HEK293 (cell line): ENCODE measurements at regions not wholly inside any gene's neighbourhood (a gene's known extent, or its start where the extent isn't known, plus 50 kb on each side); places are given as distances from the start of the nearest gene placed in this dataset.
A peak's percentile ranks its signal among the peaks of the same experiment; 100 is the strongest.

Source experiments
- BCL11A ChIP-seq: fragments of 450-650 bp; formaldehyde crosslinking; IDR thresholded peaks from 2 replicates; pipeline ENCODE4 v1.5.1; 2016; ENCODE audit warnings: low read depth, missing biosample characterization, missing genetic modification characterization
- GLIS1 ChIP-seq: fragments of 450-650 bp; formaldehyde crosslinking; IDR thresholded peaks from 2 replicates; pipeline ENCODE4 v1.5.1; 2016; ENCODE audit warnings: missing biosample characterization, missing genetic modification characterization
- HIC1 ChIP-seq: fragments of 450-650 bp; formaldehyde crosslinking; IDR thresholded peaks from 2 replicates; pipeline ENCODE4 v1.5.1; 2016; ENCODE audit warnings: missing biosample characterization, missing genetic modification characterization
- HOXD13 ChIP-seq: sonication (generic); formaldehyde crosslinking; IDR thresholded peaks from 2 replicates; pipeline ENCODE4 v1.8.0; 2022; ENCODE audit warnings: missing genetic modification reagents, borderline replicate concordance
- OSR2 ChIP-seq: fragments of 450-650 bp; formaldehyde crosslinking; IDR thresholded peaks from 2 replicates; pipeline ENCODE4 v1.5.1; 2016; ENCODE audit warnings: missing biosample characterization, missing genetic modification characterization
- TSHZ1 ChIP-seq: fragments of 450-650 bp; formaldehyde crosslinking; IDR thresholded peaks from 2 replicates; pipeline ENCODE4 v1.5.1; 2016; ENCODE audit warnings: missing biosample characterization, missing genetic modification characterization, borderline replicate concordance
- ZBTB17 ChIP-seq: fragments of 450-650 bp; formaldehyde crosslinking; IDR thresholded peaks from 2 replicates; pipeline ENCODE4 v1.5.1; 2016; ENCODE audit warnings: missing biosample characterization, missing genetic modification characterization
- ZBTB21 ChIP-seq: fragments of 450-650 bp; formaldehyde crosslinking; IDR thresholded peaks from 2 replicates; pipeline ENCODE4 v1.5.1; 2017; ENCODE audit warnings: missing biosample characterization, missing genetic modification characterization
- ZFHX2 ChIP-seq: fragments of 450-650 bp; formaldehyde crosslinking; conservative IDR thresholded peaks from 2 replicates; pipeline ENCODE4 v1.5.1; 2016; ENCODE audit warnings: missing biosample characterization, missing genetic modification characterization
- ZFP3 ChIP-seq: fragments of 450-650 bp; formaldehyde crosslinking; IDR thresholded peaks from 2 replicates; pipeline ENCODE4 v1.5.1; 2016; ENCODE audit warnings: low read depth, missing biosample characterization, missing genetic modification characterization
- ZNF112 ChIP-seq: fragments of 450-650 bp; formaldehyde crosslinking; IDR thresholded peaks from 2 replicates; pipeline ENCODE4 v1.5.0; 2017; ENCODE audit warnings: missing biosample characterization, missing genetic modification characterization
- ZNF133 ChIP-seq: fragments of 450-650 bp; formaldehyde crosslinking; IDR thresholded peaks from 2 replicates; pipeline ENCODE4 v1.5.1; 2016; ENCODE audit warnings: missing biosample characterization, missing genetic modification characterization
- ZNF223 ChIP-seq: fragments of 450-650 bp; formaldehyde crosslinking; IDR thresholded peaks from 2 replicates; pipeline ENCODE4 v1.5.1; 2016; ENCODE audit warnings: missing biosample characterization, missing genetic modification characterization
- ZNF248 ChIP-seq: fragments of 450-650 bp; formaldehyde crosslinking; IDR thresholded peaks from 2 replicates; pipeline ENCODE4 v1.5.1; 2017; ENCODE audit warnings: missing biosample characterization, missing genetic modification characterization
- ZNF341 ChIP-seq: fragments of 450-650 bp; formaldehyde crosslinking; IDR thresholded peaks from 2 replicates; pipeline ENCODE4; 2016; ENCODE audit warnings: low read depth, missing biosample characterization, missing genetic modification characterization
- ZNF354C ChIP-seq: fragments of 450-650 bp; formaldehyde crosslinking; IDR thresholded peaks from 2 replicates; pipeline ENCODE4 v1.5.1; 2016; ENCODE audit warnings: missing biosample characterization, missing genetic modification characterization, low read depth, borderline replicate concordance
- ZNF37A ChIP-seq: fragments of 450-650 bp; IDR thresholded peaks from 2 replicates; pipeline ENCODE4 v1.5.1; 2018; ENCODE audit warnings: missing biosample characterization, missing genetic modification characterization
- ZNF513 ChIP-seq: fragments of 450-650 bp; IDR thresholded peaks from 2 replicates; pipeline ENCODE4 v1.5.1; 2018; ENCODE audit warnings: missing biosample characterization, missing genetic modification characterization
- ZNF548 ChIP-seq: fragments of 450-650 bp; formaldehyde crosslinking; IDR thresholded peaks from 2 replicates; pipeline ENCODE4 v1.5.1; 2016; ENCODE audit warnings: missing biosample characterization, missing genetic modification characterization
- ZNF558 ChIP-seq: fragments of 450-650 bp; formaldehyde crosslinking; IDR thresholded peaks from 2 replicates; pipeline ENCODE4 v1.5.1; 2016; ENCODE audit warnings: missing biosample characterization, missing genetic modification characterization
- ZNF561 ChIP-seq: fragments of 450-650 bp; IDR thresholded peaks from 2 replicates; pipeline ENCODE4 v1.5.1; 2018; ENCODE audit warnings: missing biosample characterization, missing genetic modification characterization, borderline replicate concordance
- ZNF600 ChIP-seq: fragments of 450-650 bp; formaldehyde crosslinking; IDR thresholded peaks from 2 replicates; pipeline ENCODE4 v1.5.1; 2016; ENCODE audit warnings: missing biosample characterization, missing genetic modification characterization
- ZNF701 ChIP-seq: fragments of 450-650 bp; formaldehyde crosslinking; IDR thresholded peaks from 2 replicates; pipeline ENCODE4 v1.5.1; 2016; ENCODE audit warnings: missing biosample characterization, missing genetic modification characterization
- ZNF777 ChIP-seq: fragments of 450-650 bp; formaldehyde crosslinking; IDR thresholded peaks from 2 replicates; pipeline ENCODE4 v1.5.1; 2017; ENCODE audit warnings: missing biosample characterization, missing genetic modification characterization, borderline replicate concordance
- ZNF843 ChIP-seq: fragments of 450-650 bp; formaldehyde crosslinking; IDR thresholded peaks from 2 replicates; pipeline ENCODE4 v1.5.1; 2016; ENCODE audit warnings: missing biosample characterization, missing genetic modification characterization
- ZSCAN16 ChIP-seq: fragments of 450-650 bp; formaldehyde crosslinking; IDR thresholded peaks from 2 replicates; pipeline ENCODE4 v1.5.1; 2016; ENCODE audit warnings: missing biosample characterization, missing genetic modification characterization
- ZSCAN23 ChIP-seq: fragments of 450-650 bp; formaldehyde crosslinking; IDR thresholded peaks from 2 replicates; pipeline ENCODE4 v1.5.1; 2016; ENCODE audit warnings: missing biosample characterization, missing genetic modification characterization
- TF ChIP-seq, protein P1 (sequence below): fragments of 450-650 bp; formaldehyde crosslinking; IDR thresholded peaks from 2 replicates; pipeline ENCODE4 v1.5.1; 2017; ENCODE audit warnings: missing biosample characterization, missing genetic modification characterization
- TF ChIP-seq, protein P2 (sequence below): fragments of 450-650 bp; formaldehyde crosslinking; IDR thresholded peaks from 2 replicates; pipeline ENCODE4 v1.5.1; 2016; ENCODE audit warnings: missing biosample characterization, missing genetic modification characterization

DNA sequence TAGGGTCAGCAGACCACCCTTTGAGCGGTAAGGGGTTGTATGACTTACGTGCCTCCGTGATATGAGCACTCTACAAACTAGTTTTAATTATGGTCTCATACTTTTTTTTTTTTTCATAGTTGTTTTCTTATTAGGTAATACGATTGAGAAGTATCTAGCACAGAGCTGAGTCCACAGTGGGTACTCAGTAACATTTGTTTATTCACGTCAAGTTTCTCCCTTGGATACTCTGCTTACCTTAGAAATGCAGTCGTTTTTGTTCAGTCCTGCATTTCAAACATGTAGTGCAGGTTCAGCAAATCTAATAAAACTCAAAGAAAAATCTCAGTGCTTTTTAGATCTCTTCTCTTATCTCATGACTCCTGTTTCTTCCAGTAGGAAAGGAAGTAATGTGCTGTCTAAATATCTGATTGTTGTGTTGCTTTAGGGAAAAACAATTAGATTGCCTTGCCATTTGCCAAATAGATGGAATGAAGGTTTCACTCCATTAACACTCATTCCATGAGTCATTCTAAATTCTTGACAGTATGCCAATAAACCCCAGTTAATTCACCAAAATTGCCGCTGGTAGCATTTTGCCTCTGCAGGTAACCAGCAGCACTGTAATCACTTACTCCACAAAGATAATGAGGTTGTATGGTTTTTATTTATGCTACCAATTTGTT is 118.9 kb downstream of the PTCSC3 start (continued):
- TF ChIP-seq TSHZ1 (tag by site-specific recombination) (peak; percentile 74; the same call in 1 of the 2 replicates), ZNF112 (tag by site-specific recombination) (no peak), ZNF354C (no peak), ZFHX2 (tag by site-specific recombination) (no peak), ZNF777 (no peak), ZNF37A (tag by site-specific recombination) (no peak), ZBTB21 (tag by site-specific recombination) (0 out of 2 replicates have a peak, but pooled peaks have one; percentile 39), OSR2 (peak; percentile 98), ZFP3 (tag by site-specific recombination) (no peak), ZNF558 (tag by site-specific recombination) (no peak), ZSCAN16 (tag by site-specific recombination) (no peak), ZBTB17 (tag by site-specific recombination) (peak; percentile 60), ZNF701 (tag by site-specific recombination) (no peak), ZNF133 (tag by site-specific recombination) (no peak), ZNF843 (tag by site-specific recombination) (peak; percentile 31; the same call in 1 of the 2 replicates), GLIS1 (tag by site-specific recombination) (0 out of 2 replicates have a peak, but pooled peaks have one; percentile 4), ZNF561 (tag by site-specific recombination) (0 out of 2 replicates have a peak, but pooled peaks have one; percentile 34), HIC1 (tag by site-specific recombination) (no peak), ZNF223 (tag by site-specific recombination) (no peak), BCL11A (no peak), ZNF341 (tag by site-specific recombination) (no peak), ZNF548 (no peak), ZNF600 (tag by site-specific recombination) (0 out of 2 replicates have a peak, but pooled peaks have one; percentile 18), HOXD13 (no peak), ZNF248 (tag by site-specific recombination) (no peak), ZNF513 (no peak), ZSCAN23 (tag by site-specific recombination) (no peak)
- TF ChIP-seq, protein P1, sequence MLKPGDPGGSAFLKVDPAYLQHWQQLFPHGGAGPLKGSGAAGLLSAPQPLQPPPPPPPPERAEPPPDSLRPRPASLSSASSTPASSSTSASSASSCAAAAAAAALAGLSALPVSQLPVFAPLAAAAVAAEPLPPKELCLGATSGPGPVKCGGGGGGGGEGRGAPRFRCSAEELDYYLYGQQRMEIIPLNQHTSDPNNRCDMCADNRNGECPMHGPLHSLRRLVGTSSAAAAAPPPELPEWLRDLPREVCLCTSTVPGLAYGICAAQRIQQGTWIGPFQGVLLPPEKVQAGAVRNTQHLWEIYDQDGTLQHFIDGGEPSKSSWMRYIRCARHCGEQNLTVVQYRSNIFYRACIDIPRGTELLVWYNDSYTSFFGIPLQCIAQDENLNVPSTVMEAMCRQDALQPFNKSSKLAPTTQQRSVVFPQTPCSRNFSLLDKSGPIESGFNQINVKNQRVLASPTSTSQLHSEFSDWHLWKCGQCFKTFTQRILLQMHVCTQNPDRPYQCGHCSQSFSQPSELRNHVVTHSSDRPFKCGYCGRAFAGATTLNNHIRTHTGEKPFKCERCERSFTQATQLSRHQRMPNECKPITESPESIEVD (tag by site-specific recombination) = peak; percentile 93
- TF ChIP-seq, protein P2, sequence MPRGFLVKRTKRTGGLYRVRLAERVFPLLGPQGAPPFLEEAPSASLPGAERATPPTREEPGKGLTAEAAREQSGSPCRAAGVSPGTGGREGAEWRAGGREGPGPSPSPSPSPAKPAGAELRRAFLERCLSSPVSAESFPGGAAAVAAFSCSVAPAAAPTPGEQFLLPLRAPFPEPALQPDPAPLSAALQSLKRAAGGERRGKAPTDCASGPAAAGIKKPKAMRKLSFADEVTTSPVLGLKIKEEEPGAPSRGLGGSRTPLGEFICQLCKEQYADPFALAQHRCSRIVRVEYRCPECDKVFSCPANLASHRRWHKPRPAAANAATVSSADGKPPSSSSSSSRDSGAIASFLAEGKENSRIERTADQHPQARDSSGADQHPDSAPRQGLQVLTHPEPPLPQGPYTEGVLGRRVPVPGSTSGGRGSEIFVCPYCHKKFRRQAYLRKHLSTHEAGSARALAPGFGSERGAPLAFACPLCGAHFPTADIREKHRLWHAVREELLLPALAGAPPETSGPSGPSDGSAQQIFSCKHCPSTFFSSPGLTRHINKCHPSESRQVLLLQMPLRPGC (tag by site-specific recombination) = 0 out of 2 replicates have a peak, but pooled peaks have one; percentile 41
